Uterus (tissue), 3 donors: ENCODE measurements at regions not wholly inside any gene's neighbourhood (a gene's known extent, or its start where the extent isn't known, plus 50 kb on each side); places are given as distances from the start of the nearest gene placed in this dataset.

Experiments
- DNase-seq, 2 donors: peaks; one replicate each; pipeline ENCODE4 v3.0.0-alpha.2; 2019 to 2020
- H3K27ac ChIP-seq, 2 donors: fragments of 200-600 bp; sonication (generic); 1 replicate in 1 of 2; 2 replicates in 1 of 2; pipeline ENCODE4 v1.5.1; 2016 to 2018
- H3K27me3 ChIP-seq, 2 donors: fragments of 200-600 bp; sonication (generic); one replicate each; pipeline ENCODE4 v1.5.1; 2018 to 2019; ENCODE audit warnings: control low read depth in 1 of 2
- H3K36me3 ChIP-seq, 2 donors: fragments of 200-600 bp; sonication (generic); one replicate each; pipeline ENCODE4 v1.5.1; 2019; ENCODE audit warnings: control low read depth in 1 of 2
- H3K4me1 ChIP-seq, 2 donors: fragments of 200-600 bp; sonication (generic); one replicate each; pipeline ENCODE4 v1.5.1; 2018 to 2019; ENCODE audit warnings: control low read depth in 1 of 2
- H3K4me3 ChIP-seq, 2 donors: fragments of 200-600 bp; sonication (generic); 1 replicate in 1 of 2; 2 replicates in 1 of 2; pipeline ENCODE4 v1.5.1; 2018 to 2019; ENCODE audit warnings: mild to moderate bottlenecking in 1 of 2
- H3K9me3 ChIP-seq, 2 donors: fragments of 200-600 bp; sonication (generic); one replicate each; pipeline ENCODE4 v1.5.1; 2019; ENCODE audit warnings: control low read depth in 1 of 2
- CTCF ChIP-seq, 4 experiments: fragments of 200-600 bp in 2 of 4; fragments of 450-650 bp in 2 of 4; sonication (generic) in 2 of 4; IDR thresholded peaks; one replicate each; pipeline ENCODE4 v1.5.1; 2016 to 2019; ENCODE audit warnings: antibody characterized with exemption in 4 of 4, mild to moderate bottlenecking in 2 of 4, moderate library complexity in 1 of 4
- POLR2A ChIP-seq, 2 donors: fragments of 450-650 bp; IDR thresholded peaks; one replicate each; pipeline ENCODE4 v1.6.1; 2016; ENCODE audit warnings: antibody characterized with exemption in 2 of 2, mild to moderate bottlenecking in 1 of 2, moderate library complexity in 1 of 2
- intact Hi-C: fragments of 100-400 bp; cut with DNase I; formaldehyde crosslinking; loops from one replicate; pipeline ENCODE4 v1.15.1; 2023; ENCODE audit warnings: low total_unique reads
- donor health status: DM: yes; HTN: yes; CAD: no.

- no peak for TF ChIP-seq POLR2A (IDR thresholded peaks at IDR 0.05)
- TF ChIP-seq CTCF (IDR thresholded peaks at IDR 0.05): no peak
- Histone ChIP-seq H3K27me3 (no peaks in the 10 kb centered on the region), H3K4me3 (no peak overlapping the region), H3K27ac (no peak overlapping the region), H3K36me3 (no peaks in the 10 kb centered on the region), H3K9me3 (no peaks in the 10 kb centered on the region), H3K4me1 (no peaks in the 10 kb centered on the region)
- intact Hi-C loops: no loop called here
- no peak for DNase-seq
Observed at GRCh38 chr4:35966566-35966965, 277.7 kb downstream of the ARAP2 start.

DNA sequence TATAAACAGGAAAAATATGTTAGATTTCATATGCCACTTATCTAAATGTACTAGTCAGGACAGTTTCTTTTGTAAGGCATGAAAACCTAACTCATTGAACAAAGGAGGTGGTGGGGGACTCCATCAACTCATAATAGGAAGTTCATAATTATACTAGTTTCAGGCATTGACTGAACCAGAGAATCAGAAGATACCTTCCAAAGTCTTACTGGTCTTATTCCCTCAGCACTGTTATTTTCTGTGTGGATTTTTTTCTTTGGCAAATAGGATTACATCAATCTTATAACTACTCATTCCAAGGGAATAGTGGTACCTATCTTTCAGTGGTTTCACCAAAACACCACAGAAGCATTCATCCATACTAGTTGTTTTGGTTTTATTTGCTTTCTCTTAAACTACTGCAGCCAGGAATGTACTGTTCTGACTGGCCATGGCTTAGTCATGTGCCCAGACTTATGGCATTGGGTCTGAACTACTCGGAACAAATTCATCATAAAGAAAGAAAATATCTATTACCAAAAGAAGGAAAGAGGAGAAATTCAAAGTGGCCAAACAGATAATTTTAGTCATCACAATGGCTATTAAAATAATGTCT lies 273.9 kb downstream of the ARAP2 start:
- intact Hi-C loops: no loop called here

GRCh38 chr4:35972814-35973213 lies 271.5 kb downstream of the ARAP2 start:
- Histone ChIP-seq H3K36me3 (no peaks in the 10 kb centered on the region), H3K4me1 (no peaks in the 10 kb centered on the region), H3K27ac (no peak overlapping the region), H3K27me3 (no peaks in the 10 kb centered on the region), H3K4me3 (no peak overlapping the region), H3K9me3 (no peaks in the 10 kb centered on the region)
- DNase-seq: no peak
- TF ChIP-seq CTCF (IDR thresholded peaks at IDR 0.05) (no peak), POLR2A (IDR thresholded peaks at IDR 0.05) (no peak)
- intact Hi-C loops: no loop called here

More for the DNA sequence above, 273.9 kb downstream of the ARAP2 start:
- Histone ChIP-seq H3K27ac (no peak overlapping the region), H3K4me3 (no peak overlapping the region), H3K36me3 (no peaks in the 10 kb centered on the region), H3K4me1 (no peaks in the 10 kb centered on the region), H3K9me3 (no peaks in the 10 kb centered on the region), H3K27me3 (no peaks in the 10 kb centered on the region)
- no peak for DNase-seq
- TF ChIP-seq POLR2A (IDR thresholded peaks at IDR 0.05) (no peak), CTCF (IDR thresholded peaks at IDR 0.05) (no peak)

DNA sequence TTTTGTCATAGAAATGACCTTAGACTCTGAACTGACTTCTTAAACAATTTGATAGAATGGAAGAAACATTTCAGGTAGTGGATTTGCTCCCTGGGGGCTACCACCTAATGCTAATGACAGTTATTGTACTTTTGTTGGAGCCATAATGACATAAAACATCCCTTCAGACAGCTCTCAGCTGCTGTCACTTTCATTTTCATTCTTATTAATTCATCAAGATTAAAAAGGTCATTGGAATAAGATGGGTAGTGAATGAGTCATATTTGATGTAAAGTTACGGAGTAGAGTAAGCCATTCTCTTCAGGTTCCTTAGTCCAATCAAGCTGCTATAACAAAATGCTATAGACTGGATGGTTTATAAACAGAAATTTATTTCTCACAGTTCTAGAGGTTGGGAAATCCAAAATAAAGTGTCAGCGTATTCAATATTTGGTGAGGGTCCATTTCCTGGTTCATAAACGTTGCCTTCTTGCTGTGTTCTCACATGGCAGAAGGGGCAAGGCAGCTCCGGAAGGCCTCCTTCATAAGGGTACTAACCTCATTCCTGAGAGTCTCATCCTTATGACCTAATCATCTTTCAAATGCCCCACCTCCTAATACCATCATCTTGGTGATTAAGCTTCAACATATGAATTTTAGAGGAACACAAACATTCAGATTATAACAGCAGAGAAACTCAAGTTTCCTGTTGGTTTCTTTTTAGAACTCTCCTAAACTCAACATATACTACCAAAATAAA lies 268.5 kb downstream of the ARAP2 start:
- TF ChIP-seq CTCF (IDR thresholded peaks at IDR 0.05): no peak
- no peak for TF ChIP-seq POLR2A (IDR thresholded peaks at IDR 0.05)
- no peak for DNase-seq
- no peaks in the 10 kb centered on the region for H3K4me1 ChIP-seq
- no peak overlapping the region for H3K27ac ChIP-seq
- no peaks in the 10 kb centered on the region for H3K27me3 ChIP-seq
- no peak overlapping the region for H3K4me3 ChIP-seq
- no peaks in the 10 kb centered on the region for H3K36me3 ChIP-seq
- no peaks in the 10 kb centered on the region for H3K9me3 ChIP-seq
- intact Hi-C loops: no loop called here

- no peaks in the 10 kb centered on the region for H3K4me1 ChIP-seq
- TF ChIP-seq POLR2A (IDR thresholded peaks at IDR 0.05): no peak
- no peaks in the 10 kb centered on the region for H3K9me3 ChIP-seq
- intact Hi-C loops: no loop called here
- no peak overlapping the region for H3K27ac ChIP-seq
- no peak overlapping the region for H3K4me3 ChIP-seq
- H3K27me3 ChIP-seq: no peaks in the 10 kb centered on the region
- no peak for DNase-seq
- no peaks in the 10 kb centered on the region for H3K36me3 ChIP-seq
Observed at GRCh38 chr4:35978551-35978950, 265.8 kb downstream of the ARAP2 start.
